IMR-90 (cell line): ENCODE measurements at regions not wholly inside any gene's neighbourhood (a gene's known extent, or its start where the extent isn't known, plus 50 kb on each side); places are given as distances from the start of the nearest gene placed in this dataset.

ENCODE experiments used
- ATAC-seq: fragments of 200-7000 bp; cut with Tn5 transposase; 2 replicates; pipeline ENCODE4 v1.9.1; 2020; ENCODE audit warnings: low read depth, mild to moderate bottlenecking, moderate library complexity
- BruUV-seq: library from RNA; stranded (reverse); fragments of 400-500 nt; replicated peaks from 2 replicates; lab custom pipeline; 2021; lab: Mats Ljungman, UMichigan
- CTCF ChIA-PET: fragments of 300-600 bp; formaldehyde crosslinking; extraction: SDS; loops from one replicate; lab custom pipeline; 2021; ENCODE audit warnings: antibody characterized with exemption; lab: Yijun Ruan, JAX
- POLR2A ChIA-PET: fragments of 300-600 bp; sonication (Branson Sonifier 250); formaldehyde crosslinking; loops from one replicate; lab custom pipeline; 2022; ENCODE audit warnings: antibody characterized with exemption; ENCODE audit not compliant: unreplicated experiment; lab: Charles Lee
- DNase-seq: peaks from one replicate; pipeline ENCODE4 v3.0.0; 2013
- H2AFZ ChIP-seq: replicated peaks from 2 replicates; pipeline ENCODE3; 2013; ENCODE audit warnings: low read length, mild to moderate bottlenecking; ENCODE audit not compliant: poor library complexity
- H2AK5ac ChIP-seq: 2 replicates; pipeline ENCODE4 v1.6.1; 2013; ENCODE audit warnings: low read depth, low read length, inconsistent platforms
- H2AK9ac ChIP-seq: replicated peaks from 2 replicates; pipeline ENCODE3; 2013; ENCODE audit warnings: mild to moderate bottlenecking, low read depth, low read length, moderate library complexity; ENCODE audit not compliant: poor library complexity
- H2BK120ac ChIP-seq: 2 replicates; pipeline ENCODE4 v1.6.1; 2013; ENCODE audit warnings: low read depth, low read length, inconsistent platforms
- H2BK15ac ChIP-seq: 3 replicates; pipeline ENCODE4 v1.6.1; 2013; ENCODE audit warnings: low read depth, low read length, inconsistent platforms
- H2BK20ac ChIP-seq: 2 replicates; pipeline ENCODE4 v1.6.1; 2013; ENCODE audit warnings: low read depth, mild to moderate bottlenecking, inconsistent platforms, low read length, moderate library complexity
- H2BK5ac ChIP-seq: 2 replicates; pipeline ENCODE4 v1.6.1; 2013; ENCODE audit warnings: mild to moderate bottlenecking, low read depth, low read length, inconsistent platforms; ENCODE audit not compliant: poor library complexity, severe bottlenecking
- H3K14ac ChIP-seq: replicated peaks from 2 replicates; pipeline ENCODE4 v1.6.1; 2013; ENCODE audit warnings: low read depth, low read length, inconsistent platforms
- H3K18ac ChIP-seq: 2 replicates; pipeline ENCODE4 v1.6.1; 2013; ENCODE audit warnings: low read depth, low read length, control low read depth
- H3K23ac ChIP-seq: 2 replicates; pipeline ENCODE4 v1.6.1; 2013; ENCODE audit warnings: low read depth, low read length, inconsistent platforms
- H3K27ac ChIP-seq: 2 replicates; pipeline ENCODE4 v1.5.1; 2013; ENCODE audit warnings: mild to moderate bottlenecking, control low read depth, low read length; ENCODE audit not compliant: insufficient read depth
- H3K27me3 ChIP-seq: 2 replicates; pipeline ENCODE4 v1.6.1; 2013; ENCODE audit warnings: low read length; ENCODE audit not compliant: control insufficient read depth, insufficient read depth
- H3K36me3 ChIP-seq: 2 replicates; pipeline ENCODE4 v1.6.1; 2013; ENCODE audit warnings: low read length, mixed read lengths; ENCODE audit not compliant: control insufficient read depth, insufficient read depth
- H3K4ac ChIP-seq: 2 replicates; pipeline ENCODE4 v1.6.1; 2013; ENCODE audit warnings: low read depth, low read length, inconsistent platforms
- H3K4me1 ChIP-seq: 2 replicates; pipeline ENCODE4 v1.6.1; 2013; ENCODE audit warnings: low read length, mixed read lengths; ENCODE audit not compliant: control insufficient read depth, insufficient read depth
- H3K4me2 ChIP-seq: 2 replicates; pipeline ENCODE4 v1.6.1; 2013; ENCODE audit warnings: low read depth, mild to moderate bottlenecking, control low read depth, low read length, moderate library complexity
- H3K4me3 ChIP-seq: 2 replicates; pipeline ENCODE4 v1.5.1; 2013; ENCODE audit warnings: low read depth, mild to moderate bottlenecking, control low read depth, low read length, moderate library complexity; ENCODE audit not compliant: insufficient read depth
- H3K56ac ChIP-seq: 2 replicates; pipeline ENCODE4 v1.6.1; 2013; ENCODE audit warnings: low read length, inconsistent platforms; ENCODE audit not compliant: insufficient read depth; ENCODE audit errors: extremely low read depth
- H3K79me1 ChIP-seq, 2 experiments: 2 replicates each; pipeline ENCODE4 v1.6.1; 2013; ENCODE audit warnings: low read length in 2 of 2, inconsistent platforms in 1 of 2, low read depth in 1 of 2
- H3K9ac ChIP-seq: 2 replicates; pipeline ENCODE4 v1.6.1; 2013; ENCODE audit warnings: low read depth, low read length, control low read depth
- H3K9me1 ChIP-seq: 2 replicates; pipeline ENCODE4 v1.6.1; 2013; ENCODE audit warnings: low read length, inconsistent platforms; ENCODE audit not compliant: insufficient read depth
- H3K9me3 ChIP-seq: 2 replicates; pipeline ENCODE4 v1.6.1; 2013; ENCODE audit warnings: low read length; ENCODE audit not compliant: control insufficient read depth, insufficient read depth
- H4K20me1 ChIP-seq: 2 replicates; pipeline ENCODE4 v1.6.1; 2013; ENCODE audit warnings: low read length, inconsistent platforms; ENCODE audit not compliant: insufficient read depth
- H4K5ac ChIP-seq: 2 replicates; pipeline ENCODE4 v1.6.1; 2013; ENCODE audit warnings: mild to moderate bottlenecking, low read depth, low read length, control low read depth
- H4K8ac ChIP-seq, 2 experiments: 2 replicates each; pipeline ENCODE4 v1.6.1; 2013; ENCODE audit warnings: low read depth in 2 of 2, low read length in 2 of 2, control low read depth in 1 of 2, inconsistent platforms in 1 of 2
- H4K91ac ChIP-seq: 2 replicates; pipeline ENCODE4 v1.6.1; 2013; ENCODE audit warnings: low read depth, low read length, inconsistent platforms; ENCODE audit not compliant: insufficient read depth
- BHLHE40 ChIP-seq: fragments of 150-350 bp; IDR thresholded peaks from 2 replicates; pipeline ENCODE4 v1.6.1; 2016; ENCODE audit warnings: mild to moderate bottlenecking, low read depth, low read length
- CEBPB ChIP-seq: IDR thresholded peaks from 2 replicates; pipeline ENCODE4 v1.6.1; 2012; ENCODE audit warnings: low read depth, low read length, improper control_type of control experiment
- CHD1 ChIP-seq: IDR thresholded peaks from 2 replicates; pipeline ENCODE4 v1.6.1; 2012; ENCODE audit warnings: low read depth, low read length, improper control_type of control experiment
- FOS ChIP-seq: fragments of 150-350 bp; IDR thresholded peaks from 2 replicates; pipeline ENCODE4 v1.6.1; 2016; ENCODE audit warnings: low read depth, low read length
- MXI1 ChIP-seq: IDR thresholded peaks from 2 replicates; pipeline ENCODE4 v1.6.1; 2012; ENCODE audit warnings: low read depth, mild to moderate bottlenecking, low read length, moderate library complexity, borderline replicate concordance
- NFE2L2 ChIP-seq: fragments of 150-350 bp; IDR thresholded peaks from 2 replicates; pipeline ENCODE4 v1.6.1; 2016; ENCODE audit warnings: low read depth, mild to moderate bottlenecking, low read length
- RAD21 ChIP-seq: IDR thresholded peaks from 2 replicates; pipeline ENCODE4 v1.6.1; 2012; ENCODE audit warnings: low read length, improper control_type of control experiment
- RCOR1 ChIP-seq: IDR thresholded peaks from 2 replicates; pipeline ENCODE4 v1.6.1; 2012; ENCODE audit warnings: mild to moderate bottlenecking, low read length, improper control_type of control experiment; ENCODE audit not compliant: insufficient replicate concordance
- WGBS, 2 experiments: methylation state at CpG; one replicate each; pipeline versions ENCODE4 v1.1.5 to v1.1.7; 2013; ENCODE audit warnings: missing lambda C conversion rate in 2 of 2; ENCODE audit not compliant: insufficient read length in 1 of 2; ENCODE audit errors: extremely low coverage in 2 of 2; 5-methylcytosine and 5-hydroxymethylcytosine counted together
- dilution Hi-C: fragments of 300-500 bp; cut with HindIII; formaldehyde crosslinking; loops from one replicate; pipeline ENCODE4 v1.14.3; 2018; ENCODE audit warnings: low sequenced_read_pairs; ENCODE audit not compliant: unreplicated experiment
- in situ Hi-C: fragments of 300-500 bp; cut with MboI; formaldehyde crosslinking; loops from 3 replicates; pipeline ENCODE4 v1.14.3; 2019; ENCODE audit warnings: low sequenced_read_pairs, inconsistent platforms, mixed read lengths
- intact Hi-C: fragments of 100-400 bp; cut with micrococcal nuclease; formaldehyde crosslinking; loops from 2 replicates; pipeline ENCODE4 v1.10.0; 2022
- TF ChIP-seq, protein P1 (sequence below): conservative IDR thresholded peaks from 2 replicates; pipeline ENCODE4 v1.5.1; 2012; ENCODE audit warnings: mild to moderate bottlenecking, low read depth, low read length, improper control_type of control experiment

DNA sequence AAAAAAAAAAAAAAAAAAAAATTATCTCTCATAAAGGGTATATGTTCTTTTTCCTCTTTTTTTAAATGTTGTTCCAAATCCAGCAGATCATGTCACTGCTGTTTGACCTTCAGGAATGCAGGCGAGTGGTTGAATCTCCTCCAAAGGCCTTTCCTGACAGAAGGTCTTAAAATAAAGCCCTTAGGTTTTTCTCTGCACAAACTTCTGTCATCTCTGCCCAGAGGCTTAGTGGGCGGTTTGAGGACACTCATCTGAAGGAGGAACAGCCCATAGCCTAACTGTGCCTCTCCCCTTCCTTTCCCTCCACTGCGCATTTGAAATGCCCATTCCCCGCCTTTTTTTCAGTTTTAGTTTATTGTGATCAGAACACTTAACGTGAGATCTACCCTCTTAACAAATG lies 270.2 kb downstream of the TMEM114 start:
- TF ChIP-seq NFE2L2 = no peak
- no peak for TF ChIP-seq CHD1
- no peak for TF ChIP-seq MXI1
- TF ChIP-seq, protein P1, sequence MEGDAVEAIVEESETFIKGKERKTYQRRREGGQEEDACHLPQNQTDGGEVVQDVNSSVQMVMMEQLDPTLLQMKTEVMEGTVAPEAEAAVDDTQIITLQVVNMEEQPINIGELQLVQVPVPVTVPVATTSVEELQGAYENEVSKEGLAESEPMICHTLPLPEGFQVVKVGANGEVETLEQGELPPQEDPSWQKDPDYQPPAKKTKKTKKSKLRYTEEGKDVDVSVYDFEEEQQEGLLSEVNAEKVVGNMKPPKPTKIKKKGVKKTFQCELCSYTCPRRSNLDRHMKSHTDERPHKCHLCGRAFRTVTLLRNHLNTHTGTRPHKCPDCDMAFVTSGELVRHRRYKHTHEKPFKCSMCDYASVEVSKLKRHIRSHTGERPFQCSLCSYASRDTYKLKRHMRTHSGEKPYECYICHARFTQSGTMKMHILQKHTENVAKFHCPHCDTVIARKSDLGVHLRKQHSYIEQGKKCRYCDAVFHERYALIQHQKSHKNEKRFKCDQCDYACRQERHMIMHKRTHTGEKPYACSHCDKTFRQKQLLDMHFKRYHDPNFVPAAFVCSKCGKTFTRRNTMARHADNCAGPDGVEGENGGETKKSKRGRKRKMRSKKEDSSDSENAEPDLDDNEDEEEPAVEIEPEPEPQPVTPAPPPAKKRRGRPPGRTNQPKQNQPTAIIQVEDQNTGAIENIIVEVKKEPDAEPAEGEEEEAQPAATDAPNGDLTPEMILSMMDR = no peak
- no peak for TF ChIP-seq FOS
- no peak for TF ChIP-seq BHLHE40
- no peak for TF ChIP-seq RAD21
- no peak for TF ChIP-seq CEBPB
- TF ChIP-seq RCOR1 = no peak
- no peaks in the 10 kb centered on the region for H3K36me3 ChIP-seq
- dilution Hi-C loops = no loop called here

More for the DNA sequence above, 270.2 kb downstream of the TMEM114 start:
- H3K79me1 ChIP-seq = no peaks in the 10 kb centered on the region
- no peak overlapping the region for H3K4me3 ChIP-seq
- in situ Hi-C loops (no loop called here), intact Hi-C loops (no loop called here)
- no peak overlapping the region for H3K9ac ChIP-seq
- DNase-seq = no peak
- H2BK5ac ChIP-seq = no peak overlapping the region
- H3K4me2 ChIP-seq = no peak overlapping the region
- H3K27ac ChIP-seq = no peak overlapping the region
- no peak overlapping the region for H2AK9ac ChIP-seq
- ChIA-PET POLR2A (no interaction called here), CTCF (interaction anchor here (0.7 kb wide), 1 partner anchor 122 kb away, joined by 4 read pairs; no protein-coding TSS in a partner anchor)
- H3K9me3 ChIP-seq = peaks cover 14% of the 10 kb centered on the region
- H3K27me3 ChIP-seq = no peaks in the 10 kb centered on the region
- no peak overlapping the region for H3K18ac ChIP-seq
- H4K91ac ChIP-seq = no peak overlapping the region
- H2AFZ ChIP-seq = no peak overlapping the region
- no peak overlapping the region for H2BK20ac ChIP-seq
- no peak overlapping the region for H2BK15ac ChIP-seq
- H3K4ac ChIP-seq = no peak overlapping the region
- WGBS, 2 experiments = no CpG with 5 or more reads among the region's 5 CpGs
- H3K56ac ChIP-seq = no peak overlapping the region
- no peak overlapping the region for H2BK120ac ChIP-seq
- H3K9me1 ChIP-seq = no peaks in the 10 kb centered on the region
- H4K5ac ChIP-seq = no peak overlapping the region
- no TSS peak for BruUV-seq
- H3K4me1 ChIP-seq = no peaks in the 10 kb centered on the region
- no peaks in the 10 kb centered on the region for H4K20me1 ChIP-seq
- no peak for ATAC-seq
- H4K8ac ChIP-seq = no peak overlapping the region
- no peak overlapping the region for H3K23ac ChIP-seq
- H2AK5ac ChIP-seq = no peak overlapping the region
- H3K14ac ChIP-seq = no peak overlapping the region
